ENCODE measurements at regions not wholly inside any gene's neighbourhood (a gene's known extent, or its start where the extent isn't known, plus 50 kb on each side); places are given as distances from the start of the nearest gene placed in this dataset.
A peak's percentile ranks its signal among the peaks of the same experiment; 100 is the strongest.
"Not testable (repeated sequence)": the region's sequence is repeated elsewhere in the genome, so short reads cannot be mapped to it uniquely, and the experiment has no call there.

GRCh38 chr20:47406849-47407682, 50.6 kb upstream of the ZMYND8 start:
- no peak for DNase-seq

- DNase-seq = no peak
Measured at GRCh38 chr20:47411161-47411560, 54.7 kb upstream of the ZMYND8 start.

GRCh38 chr20:47412083-47412482, 55.6 kb upstream of the ZMYND8 start:
- DNase-seq = no peak

DNA sequence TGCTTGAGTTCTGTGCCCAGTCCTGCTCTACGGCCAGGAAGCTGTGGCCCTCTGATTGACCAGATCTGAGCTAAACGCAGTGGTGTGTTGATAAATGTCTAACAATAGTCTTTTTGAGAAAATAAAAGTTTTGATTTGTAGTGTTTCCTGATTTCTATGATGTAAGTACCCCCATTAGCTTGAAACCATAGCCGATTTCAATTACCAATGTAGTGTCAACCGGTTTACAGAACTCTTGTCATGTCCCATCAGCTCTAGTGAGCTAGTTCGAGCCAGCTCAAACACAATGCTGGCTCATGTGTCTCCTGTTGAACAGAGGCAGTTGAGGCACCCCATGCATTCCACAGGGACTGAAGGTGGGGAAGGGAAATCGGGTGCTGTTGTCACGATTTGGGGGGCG, 56.7 kb upstream of the ZMYND8 start:
- DNase-seq = no peak

DNA sequence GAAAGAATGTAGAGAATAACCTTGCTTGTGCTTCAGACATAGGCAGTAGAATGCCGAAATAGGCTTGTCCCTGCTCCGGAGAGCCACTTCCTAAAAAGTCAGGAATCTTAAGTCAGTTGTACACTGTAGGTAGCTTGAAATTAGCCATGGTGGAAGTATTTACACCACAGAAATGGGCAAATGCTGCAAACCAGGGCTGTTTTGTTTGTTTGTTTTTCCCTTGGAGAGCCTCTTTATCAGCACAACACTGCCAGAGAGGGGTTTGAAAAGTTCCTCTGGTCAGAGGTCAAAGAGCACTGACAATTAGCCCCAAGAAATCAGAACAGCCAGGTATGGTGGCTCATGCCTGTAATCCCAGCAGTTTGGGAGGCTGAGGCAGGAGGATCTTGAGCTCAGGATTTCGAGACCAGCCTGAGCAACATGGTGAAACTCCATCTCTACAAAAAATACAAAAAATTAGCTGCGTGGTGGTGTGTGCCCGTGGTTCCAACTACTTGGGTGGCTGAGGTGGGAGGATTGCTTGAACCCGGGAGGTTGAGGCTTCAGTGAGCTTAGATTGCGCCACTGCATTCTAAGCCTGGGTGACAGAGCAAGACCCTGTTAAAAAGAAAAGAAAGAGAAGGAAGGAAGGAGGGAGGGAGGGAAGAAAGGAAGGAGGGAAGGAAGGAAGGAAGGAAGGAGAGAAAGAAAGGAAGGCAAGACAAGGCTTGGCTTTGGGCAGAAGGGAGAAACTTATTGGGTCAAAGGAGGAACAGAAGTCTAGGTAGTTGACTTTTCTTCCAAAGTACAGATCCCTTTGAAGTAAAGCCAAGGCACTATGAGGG, 61.0 kb upstream of the ZMYND8 start:
- no peak for DNase-seq

DNA sequence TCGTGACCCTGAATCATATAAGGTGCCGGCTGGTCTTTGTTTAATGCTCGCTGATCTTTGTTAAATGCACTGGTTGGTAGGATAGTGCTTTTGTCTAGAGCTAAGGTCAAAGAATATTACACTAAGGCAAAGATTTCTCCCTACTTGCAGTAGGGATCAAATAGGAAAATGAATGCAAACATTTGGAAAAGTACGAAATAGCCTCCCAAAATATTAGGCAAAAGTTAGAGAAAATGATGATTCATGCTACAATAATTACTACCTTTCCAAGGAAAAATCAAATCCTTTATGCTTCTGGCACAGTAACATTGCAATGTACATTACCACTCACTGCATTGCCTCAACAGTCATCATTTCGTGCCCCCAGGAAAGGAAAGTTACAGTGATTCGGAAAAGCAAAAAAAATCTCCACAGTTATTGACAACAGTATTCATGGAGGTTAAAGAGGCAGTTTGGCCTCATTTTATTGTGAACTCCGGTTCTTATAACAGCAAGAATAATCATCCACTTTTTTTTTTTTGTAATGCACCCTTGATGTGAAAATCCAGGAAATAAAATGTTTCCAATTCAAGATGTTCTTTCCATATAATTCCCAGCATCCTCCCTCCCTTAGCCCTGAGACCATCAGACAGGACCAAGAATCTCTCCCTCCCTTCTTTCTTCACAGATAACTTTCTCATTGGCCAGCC, 61.7 kb upstream of the ZMYND8 start:
- no peak for DNase-seq

- no peak for DNase-seq
Measured at GRCh38 chr20:47419953-47420514, 63.5 kb upstream of the ZMYND8 start.

GRCh38 chr20:47421076-47421475, 64.6 kb upstream of the ZMYND8 start:
- DNase-seq = no peak

DNA sequence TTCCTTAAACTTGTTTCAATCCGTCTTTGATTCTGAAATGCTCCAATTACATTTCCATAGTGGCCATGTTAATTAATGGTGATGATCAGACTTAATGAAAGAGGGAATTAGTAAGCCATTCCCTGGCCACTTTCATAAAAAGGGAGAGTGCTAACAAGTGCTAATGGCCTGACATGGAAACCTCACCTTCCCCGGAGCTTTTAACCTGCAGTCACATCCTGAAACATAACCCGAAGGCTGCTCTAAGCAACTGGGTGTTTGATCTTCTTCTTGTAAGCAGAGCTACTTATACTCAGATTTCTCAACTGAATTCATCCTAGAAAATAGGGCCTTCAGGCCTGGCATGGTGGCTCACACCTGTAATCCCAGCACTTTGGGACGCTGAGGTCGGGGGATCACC, 67.1 kb upstream of the ZMYND8 start:
- no peak for DNase-seq

DNA sequence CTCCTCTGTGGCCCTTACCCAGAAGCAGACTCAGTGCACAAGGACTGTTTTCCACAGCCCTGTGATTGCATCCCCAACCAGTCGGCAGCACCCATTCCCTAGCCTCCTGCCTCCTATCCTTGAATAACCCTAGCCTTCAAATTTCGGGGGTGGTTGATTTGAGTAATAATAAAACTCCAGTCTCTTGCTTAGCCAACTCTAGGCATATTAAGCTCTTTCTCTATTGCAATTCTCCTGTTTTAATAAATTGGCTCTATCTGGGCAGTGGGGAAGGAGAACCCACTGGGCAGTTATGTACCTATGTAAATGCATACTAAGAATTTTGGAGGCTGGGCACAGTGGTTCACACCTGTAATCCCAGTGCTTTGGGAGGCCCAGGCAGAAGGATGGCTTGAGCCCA, 70.6 kb upstream of the ZMYND8 start:
- DNase-seq = no peak

DNA sequence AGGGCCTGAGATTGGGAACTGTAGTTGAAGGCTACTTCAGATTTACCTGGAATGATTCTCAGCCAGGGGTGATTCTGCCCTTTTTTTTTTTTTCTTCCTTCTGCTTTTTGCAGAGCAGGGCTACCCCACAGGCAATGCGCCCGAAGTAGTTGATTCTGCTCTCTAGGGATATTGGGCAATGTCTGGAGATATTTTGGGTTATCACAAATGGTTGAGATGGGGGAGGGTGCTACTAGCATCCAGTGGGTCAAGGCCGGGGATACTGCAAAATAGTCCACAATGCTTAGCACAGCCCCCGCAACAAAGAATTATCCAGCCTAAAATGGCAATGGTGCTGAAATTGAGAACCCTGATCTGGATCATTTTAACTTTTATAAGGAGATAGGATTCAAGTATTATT, 71.2 kb upstream of the ZMYND8 start:
- no peak for DNase-seq

GRCh38 chr20:47428164-47428563, 71.7 kb upstream of the ZMYND8 start:
- no peak for DNase-seq

GRCh38 chr20:47428851-47429336, 72.4 kb upstream of the ZMYND8 start:
- no peak for DNase-seq

- DNase-seq = no peak
Measured at GRCh38 chr20:47429409-47429808, 72.3 kb upstream of the NCOA3 start.

DNA sequence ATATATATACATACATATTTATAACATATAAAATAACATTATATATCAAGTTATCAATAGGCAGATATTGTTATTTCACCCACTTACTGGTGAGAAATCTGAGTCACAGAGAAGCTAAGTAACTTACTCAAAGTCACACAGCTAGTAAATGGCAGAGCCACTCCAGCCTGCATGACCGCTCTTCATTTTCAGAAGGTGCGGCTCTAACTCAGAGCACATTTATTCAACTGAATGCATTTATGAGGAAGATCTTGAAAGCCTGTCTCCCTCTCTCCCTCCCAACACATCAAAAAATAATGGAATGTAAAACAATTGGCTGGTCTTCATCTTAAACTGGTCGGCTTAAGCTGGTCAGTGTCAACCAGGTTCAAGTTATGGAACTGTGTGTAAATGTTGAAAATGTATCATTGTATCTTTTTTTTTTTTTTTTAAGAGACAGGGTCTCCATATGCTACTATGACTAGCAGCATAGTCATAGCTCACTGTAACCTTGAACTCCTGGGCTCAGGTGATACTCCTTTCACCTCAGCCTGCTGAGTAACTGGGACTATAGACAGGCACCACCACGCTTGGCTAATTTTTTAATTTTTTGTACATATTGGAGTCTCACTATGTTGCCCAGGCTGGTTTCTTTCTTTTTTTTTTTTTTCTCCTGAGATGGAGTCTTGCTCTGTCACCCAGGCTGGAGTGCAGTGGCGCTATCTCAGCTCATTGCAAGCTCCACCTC, 70.7 kb upstream of the NCOA3 start:
- DNase-seq = no peak

- DNase-seq = no peak
Measured at GRCh38 chr20:47432834-47433210, 68.9 kb upstream of the NCOA3 start.

- not testable (repeated sequence) for DNase-seq
Measured at GRCh38 chr20:47434128-47434779, 67.4 kb upstream of the NCOA3 start.

- DNase-seq = peak; percentile 23
Measured at GRCh38 chr20:47438464-47439381, 63.0 kb upstream of the NCOA3 start.

DNA sequence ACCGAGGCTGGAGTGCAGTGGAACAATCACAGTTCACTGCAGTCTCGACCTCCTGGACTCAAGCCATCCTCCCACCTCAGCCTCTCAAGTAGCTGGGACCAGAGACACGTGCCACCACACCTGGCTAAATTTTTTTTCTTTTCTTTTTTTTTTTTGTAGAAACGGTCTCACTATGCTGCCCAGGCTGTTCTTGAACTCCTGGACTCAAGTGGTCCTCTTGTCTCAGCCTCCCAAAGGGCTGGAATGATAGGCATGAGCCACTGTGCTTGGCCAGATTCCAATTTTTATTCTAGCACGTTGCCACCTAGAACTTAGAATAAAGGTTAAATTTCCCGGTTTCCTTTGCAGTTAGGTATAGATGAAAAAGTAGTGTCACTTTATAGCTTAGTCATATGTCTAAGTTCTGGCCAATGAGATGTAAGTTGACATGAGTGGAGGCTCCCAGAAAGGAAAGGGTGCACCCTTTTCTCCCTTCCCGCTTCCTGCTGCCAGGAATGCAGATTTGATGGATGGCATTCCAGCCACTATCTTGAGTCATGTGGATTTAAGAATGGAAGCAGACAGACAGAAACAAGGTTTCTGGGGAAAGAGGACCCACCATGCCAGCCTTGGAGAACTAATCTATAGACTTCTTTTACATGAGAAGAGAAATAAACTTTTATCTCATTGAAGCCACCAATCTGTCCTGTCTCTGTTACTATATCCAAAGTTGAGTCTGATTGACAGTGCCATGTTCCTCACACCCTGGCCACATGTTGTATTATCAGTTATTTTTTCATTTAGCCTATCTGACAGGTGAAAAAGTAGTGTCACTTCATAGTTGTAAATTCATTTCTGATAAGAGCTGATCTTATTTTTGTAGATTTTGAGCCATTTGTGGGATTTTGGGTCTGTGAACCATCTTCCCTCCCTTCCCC, 60.6 kb upstream of the NCOA3 start:
- no peak for DNase-seq

GRCh38 chr20:47441774-47442150, 59.9 kb upstream of the NCOA3 start:
- no peak for DNase-seq
